GM21717 (cell line): ENCODE measurements at regions not wholly inside any gene's neighbourhood (a gene's known extent, or its start where the extent isn't known, plus 50 kb on each side); places are given as distances from the start of the nearest gene placed in this dataset.
"Not testable (repeated sequence)": the region's sequence is repeated elsewhere in the genome, so short reads cannot be mapped to it uniquely, and the experiment has no call there.

Experiments
- ATAC-seq: cut with Tn5 transposase; IDR thresholded peaks from one replicate; pipeline ENCODE4 v1.9.1; 2021; ENCODE audit warnings: mild to moderate bottlenecking, moderate library complexity; ENCODE audit not compliant: unreplicated experiment

GRCh38 chr5:138702166-138703077 lies 50.8 kb upstream of the CTNNA1 start:
- no peak for ATAC-seq

GRCh38 chr5:138701678-138702077 lies 51.5 kb upstream of the CTNNA1 start:
- no peak for ATAC-seq

GRCh38 chr5:138700581-138701362 lies 52.5 kb upstream of the CTNNA1 start:
- ATAC-seq = no peak

GRCh38 chr5:138699482-138699881 lies 53.7 kb upstream of the CTNNA1 start:
- no peak for ATAC-seq

- no peak for ATAC-seq
Measured at GRCh38 chr5:138698713-138699112, 54.5 kb upstream of the CTNNA1 start.

GRCh38 chr5:138697720-138698360 lies 55.4 kb upstream of the CTNNA1 start:
- ATAC-seq = no peak

GRCh38 chr5:138696501-138696900 lies 56.7 kb upstream of the CTNNA1 start:
- ATAC-seq = no peak

GRCh38 chr5:138695781-138696180 lies 57.4 kb upstream of the CTNNA1 start:
- no peak for ATAC-seq

- ATAC-seq = no peak
Measured at GRCh38 chr5:138694146-138694545, 59.1 kb upstream of the CTNNA1 start.

GRCh38 chr5:138692370-138692769 lies 60.9 kb upstream of the CTNNA1 start:
- no peak for ATAC-seq

- no peak for ATAC-seq
Measured at GRCh38 chr5:138686668-138687067, 66.6 kb upstream of the CTNNA1 start.

GRCh38 chr5:138685193-138685745 lies 68.0 kb upstream of the CTNNA1 start:
- no peak for ATAC-seq

- not testable (repeated sequence) for ATAC-seq
Measured at GRCh38 chr5:138682462-138682861, 70.8 kb upstream of the CTNNA1 start.

GRCh38 chr5:138678826-138679225 lies 74.4 kb upstream of the CTNNA1 start:
- not testable (repeated sequence) for ATAC-seq

GRCh38 chr5:138677782-138678181 lies 75.4 kb upstream of the CTNNA1 start:
- ATAC-seq = no peak

- ATAC-seq = no peak
Measured at GRCh38 chr5:138676556-138677193, 76.5 kb upstream of the CTNNA1 start.

GRCh38 chr5:138676002-138676401 lies 77.2 kb upstream of the CTNNA1 start:
- ATAC-seq = no peak

GRCh38 chr5:138668451-138669380 lies 84.5 kb upstream of the CTNNA1 start:
- ATAC-seq = no peak

- not testable (repeated sequence) for ATAC-seq
Measured at GRCh38 chr5:138667782-138668331, 85.4 kb upstream of the CTNNA1 start.
